ENCODE measurements at regions not wholly inside any gene's neighbourhood (a gene's known extent, or its start where the extent isn't known, plus 50 kb on each side); places are given as distances from the start of the nearest gene placed in this dataset.
"Not testable (repeated sequence)": the region's sequence is repeated elsewhere in the genome, so short reads cannot be mapped to it uniquely, and the experiment has no call there.

- not testable (repeated sequence) for TF ChIP-seq CTCF, POLR2A, POLR2AphosphoS5 (IDR thresholded peaks at IDR 0.05)
Measured at GRCh38 chr1:146581229-146581628, 352.4 kb upstream of the NOTCH2NLA start.
